Activated CD4-positive, alpha-beta T cell treated with anti-CD3 and anti-CD28 coated beads, Interleukin-10, Interleukin-2, amounts not matched to agents 100 ng/mL and 50 ng/mL, durations not matched to agents 16 hours and 8 hours (primary cell): ENCODE measurements at regions not wholly inside any gene's neighbourhood (a gene's known extent, or its start where the extent isn't known, plus 50 kb on each side); places are given as distances from the start of the nearest gene placed in this dataset.

Experiments
- DNase-seq: peaks from one replicate; pipeline ENCODE4 v3.0.0-alpha.2; 2020

DNA sequence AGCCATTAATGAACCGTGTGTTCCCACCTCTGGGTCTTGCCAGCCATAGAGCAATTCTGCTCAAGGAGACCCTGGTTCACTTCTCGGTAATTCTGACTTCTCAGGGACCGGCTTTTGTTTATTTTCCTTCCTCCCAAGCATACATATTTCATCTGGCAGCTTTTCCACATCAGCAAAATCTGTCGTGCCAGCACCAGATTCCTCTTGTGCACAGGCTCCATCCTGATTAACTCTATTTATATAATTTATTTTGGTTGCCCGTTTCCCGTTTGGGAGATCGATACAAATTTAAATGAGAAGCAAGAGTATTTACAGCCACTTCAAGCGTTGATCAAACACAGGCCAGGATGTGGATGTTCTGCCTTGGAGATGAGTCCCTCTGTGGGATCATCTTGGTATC lies 161.9 kb upstream of the XYLT1 start:
- DNase-seq, result no peak

GRCh38 chr16:17629936-17630335 lies 159.2 kb upstream of the XYLT1 start:
- DNase-seq, result no peak

DNA sequence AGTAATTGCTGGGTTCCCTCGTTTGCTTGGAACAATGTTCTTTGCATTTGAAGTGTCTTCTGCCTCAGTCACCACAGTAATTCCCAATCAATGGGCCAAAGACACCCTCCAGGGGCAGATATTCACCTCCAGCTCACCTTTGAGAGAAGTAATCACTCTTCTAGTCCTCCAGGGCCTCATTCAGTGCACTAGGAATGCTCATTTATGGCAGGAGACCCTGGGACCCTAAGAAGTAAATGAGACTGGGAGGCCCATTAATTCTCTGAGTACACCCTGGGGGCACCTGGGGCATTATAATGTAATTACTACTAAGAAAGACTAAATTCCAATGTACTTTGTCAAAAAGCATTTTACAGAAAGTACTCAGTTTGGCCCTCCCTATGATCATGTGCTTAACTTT lies 158.2 kb upstream of the XYLT1 start:
- DNase-seq, result no peak

DNA sequence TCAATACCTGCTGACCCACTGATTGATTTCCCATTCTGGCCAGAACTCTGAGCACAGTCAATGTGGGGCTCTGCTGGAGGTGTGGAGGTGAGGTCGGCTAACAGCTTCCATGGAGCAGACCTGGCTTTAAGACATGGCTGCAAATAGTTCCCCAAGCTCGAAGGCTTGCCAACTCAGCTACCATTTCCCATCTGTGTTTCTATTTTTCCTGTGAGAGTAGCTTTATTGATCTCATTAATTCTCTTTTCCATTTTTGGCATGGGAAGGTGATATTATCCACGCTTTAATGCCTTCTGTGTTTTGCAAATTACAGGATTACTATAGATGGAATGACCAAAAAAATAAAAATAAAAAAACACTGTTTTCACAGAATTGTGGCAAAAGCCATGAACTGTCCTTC lies 151.6 kb upstream of the XYLT1 start:
- no peak for DNase-seq

DNA sequence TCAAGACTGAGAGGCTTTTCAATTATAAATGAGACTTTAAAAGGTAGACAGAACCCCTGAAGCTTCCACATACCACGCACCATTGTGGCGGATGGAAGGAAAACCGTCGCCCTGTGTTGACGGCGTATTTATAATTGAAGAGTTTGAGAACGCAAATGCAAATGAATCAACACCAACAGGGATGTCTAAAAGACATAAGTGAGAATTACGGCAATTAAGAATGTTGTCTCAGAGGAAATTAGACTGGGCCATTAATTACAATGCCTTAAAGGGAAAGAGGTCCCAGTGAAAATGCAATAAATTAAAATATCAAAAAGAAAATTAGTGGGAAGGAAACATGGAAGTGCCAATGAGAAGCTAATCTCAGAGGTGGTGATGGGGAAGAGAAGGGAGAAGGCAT lies 148.5 kb upstream of the XYLT1 start:
- DNase-seq, result no peak

DNA sequence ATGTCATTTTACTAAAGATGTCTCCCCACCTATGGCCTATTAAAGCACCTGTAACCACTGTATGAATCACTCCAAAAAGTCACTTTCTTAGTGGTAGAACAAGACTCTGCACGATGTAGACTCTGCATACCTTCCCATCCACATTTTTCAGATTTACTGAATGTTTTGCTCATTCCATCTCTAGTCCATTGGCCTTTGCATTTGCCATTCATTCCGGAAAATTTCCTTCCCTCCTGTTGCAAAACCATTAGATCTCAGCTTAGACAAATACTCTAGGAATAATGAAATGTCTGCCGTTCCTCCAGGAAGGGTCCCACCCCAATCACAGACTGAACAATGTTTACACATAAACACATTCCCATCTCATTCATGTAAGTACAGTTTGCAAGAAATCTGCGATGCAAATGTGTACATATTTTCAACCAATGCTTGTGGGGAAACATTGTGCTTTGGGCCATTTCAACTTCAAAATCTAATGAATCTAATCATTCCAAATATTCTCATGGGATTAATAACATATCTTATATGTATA lies 146.3 kb upstream of the XYLT1 start:
- no peak for DNase-seq

DNA sequence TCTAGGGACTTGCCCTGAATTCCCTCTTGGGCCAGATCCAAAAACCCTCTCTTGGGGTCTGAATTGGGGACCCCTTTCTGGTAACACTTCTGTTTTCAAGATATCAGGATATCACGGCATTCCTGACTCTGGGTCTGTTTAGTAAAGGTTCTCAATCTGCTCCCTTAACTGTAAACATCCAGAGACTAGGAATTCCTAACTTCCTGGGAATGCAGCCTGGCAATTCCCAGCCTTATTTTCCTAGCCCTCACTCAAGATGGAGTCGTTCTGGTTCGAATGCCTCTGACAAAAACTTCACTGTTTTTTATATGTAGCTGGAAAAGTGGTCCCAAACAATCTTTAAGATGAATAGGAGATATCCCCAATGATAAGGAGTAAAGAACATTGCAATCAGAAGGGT lies 141.6 kb upstream of the XYLT1 start:
- DNase-seq, result no peak

GRCh38 chr16:17607609-17608008 lies 136.8 kb upstream of the XYLT1 start:
- DNase-seq, result no peak

GRCh38 chr16:17607075-17607509 lies 136.3 kb upstream of the XYLT1 start:
- no peak for DNase-seq

- no peak for DNase-seq
Measured at GRCh38 chr16:17606460-17606859, 135.7 kb upstream of the XYLT1 start.

DNA sequence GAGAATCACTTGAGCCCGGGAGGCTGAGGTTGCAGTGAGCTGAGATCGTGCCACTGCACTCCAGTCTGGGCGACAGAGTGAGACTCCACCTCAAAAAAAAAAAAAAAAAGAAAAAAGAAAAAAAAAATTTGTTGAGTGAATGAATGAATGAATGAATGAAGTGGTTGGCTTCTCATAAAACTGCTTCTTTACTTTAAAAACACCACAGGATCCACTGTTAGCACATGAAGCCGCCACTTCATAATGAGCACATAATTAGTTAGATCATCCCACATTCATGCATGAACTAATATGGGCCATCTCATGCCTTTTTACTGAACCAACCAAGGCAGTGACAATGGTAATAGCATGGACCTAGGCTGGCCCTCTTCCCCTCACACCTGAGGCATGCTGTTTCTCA lies 135.0 kb upstream of the XYLT1 start:
- DNase-seq, result no peak

DNA sequence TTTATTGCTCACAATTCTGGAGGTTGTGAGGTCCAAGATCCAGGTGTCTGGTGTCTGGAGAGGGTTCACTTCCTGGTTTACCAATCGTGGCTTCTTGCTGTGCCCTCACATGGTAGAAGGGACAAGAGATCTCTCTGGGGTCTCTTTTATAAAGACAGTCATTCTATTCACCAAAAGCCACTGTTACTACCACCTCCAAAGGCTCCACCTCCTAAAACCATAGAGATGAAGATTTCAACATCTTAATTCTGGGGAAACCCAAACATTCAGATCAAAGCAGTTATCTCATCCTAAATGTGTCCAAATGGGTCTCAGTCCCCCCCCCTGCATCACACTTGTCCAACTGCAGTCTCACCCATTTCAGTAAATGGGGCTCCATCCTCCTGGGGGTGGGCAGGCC lies 132.9 kb upstream of the XYLT1 start:
- DNase-seq, result no peak

DNA sequence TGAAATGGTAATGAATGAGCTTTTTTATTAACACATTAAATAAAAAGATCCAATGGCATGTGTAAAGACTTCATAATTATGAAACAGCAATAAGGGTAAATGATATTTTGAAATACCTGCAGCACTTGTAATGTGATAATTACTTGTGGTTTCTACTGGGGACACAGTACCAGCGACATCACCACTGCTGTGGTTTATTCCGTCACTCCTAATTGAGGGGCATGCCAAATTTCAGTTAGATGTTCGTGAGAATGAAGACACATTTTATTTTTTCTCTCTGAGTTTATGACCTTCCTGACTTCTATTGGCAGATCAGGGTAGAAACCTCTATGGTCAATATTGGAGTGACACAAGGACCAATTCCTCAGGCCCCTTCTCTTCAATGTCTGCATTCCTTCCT lies 131.9 kb upstream of the XYLT1 start:
- DNase-seq, result no peak

DNA sequence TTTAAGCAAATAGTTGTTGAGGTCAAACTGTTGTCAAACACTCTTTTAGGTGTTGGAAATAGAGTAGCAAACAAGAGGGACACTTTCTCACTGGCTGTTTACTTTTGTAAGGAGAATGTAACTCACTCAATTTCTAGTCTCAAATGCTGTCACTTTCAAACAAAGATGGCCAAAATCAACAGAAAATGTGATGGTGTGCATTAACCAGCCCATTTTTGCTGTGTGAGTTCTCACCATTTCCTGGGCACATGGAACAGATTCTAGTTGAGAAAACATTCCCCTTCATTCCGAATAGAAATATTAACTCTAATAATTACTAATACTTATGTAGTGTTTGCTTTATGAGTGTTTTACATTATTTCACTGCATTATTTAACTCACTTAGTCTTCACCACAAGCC lies 128.2 kb upstream of the XYLT1 start:
- DNase-seq, result no peak

DNA sequence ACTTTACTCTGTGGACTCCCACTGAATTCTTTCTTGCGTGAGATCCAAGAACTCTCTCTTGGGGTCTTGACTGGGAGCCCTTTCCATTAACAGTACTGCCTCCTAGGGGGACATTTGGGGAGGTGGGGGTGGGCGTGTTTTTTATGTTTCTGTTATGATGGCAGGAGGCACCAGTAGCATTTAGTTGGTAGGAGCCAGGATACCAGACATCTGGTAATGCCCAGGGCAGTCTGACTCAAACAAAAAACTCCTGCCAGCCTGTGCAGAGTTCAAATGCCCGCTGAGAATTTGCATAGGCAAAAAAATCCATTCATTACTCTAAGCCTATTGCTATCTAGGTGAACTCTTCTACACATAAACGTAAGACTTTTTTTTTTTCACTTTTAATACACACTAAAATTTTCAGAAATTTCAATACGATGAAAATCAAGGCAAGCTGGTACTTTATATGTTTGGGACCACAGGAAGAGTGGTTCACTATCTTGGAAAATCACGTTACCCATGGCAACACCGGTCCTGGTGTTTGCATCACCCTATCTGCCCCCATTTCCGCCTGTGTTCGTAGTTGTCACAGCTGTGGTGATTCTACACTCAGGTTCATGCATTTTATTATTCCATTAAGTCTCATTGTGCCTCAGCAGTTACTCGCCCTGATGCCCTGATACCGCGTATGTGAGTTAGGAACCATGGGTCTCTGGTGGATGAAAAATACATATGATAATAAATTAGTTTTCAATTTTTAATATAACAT lies 121.1 kb upstream of the XYLT1 start:
- DNase-seq, result peak; percentile 36

DNA sequence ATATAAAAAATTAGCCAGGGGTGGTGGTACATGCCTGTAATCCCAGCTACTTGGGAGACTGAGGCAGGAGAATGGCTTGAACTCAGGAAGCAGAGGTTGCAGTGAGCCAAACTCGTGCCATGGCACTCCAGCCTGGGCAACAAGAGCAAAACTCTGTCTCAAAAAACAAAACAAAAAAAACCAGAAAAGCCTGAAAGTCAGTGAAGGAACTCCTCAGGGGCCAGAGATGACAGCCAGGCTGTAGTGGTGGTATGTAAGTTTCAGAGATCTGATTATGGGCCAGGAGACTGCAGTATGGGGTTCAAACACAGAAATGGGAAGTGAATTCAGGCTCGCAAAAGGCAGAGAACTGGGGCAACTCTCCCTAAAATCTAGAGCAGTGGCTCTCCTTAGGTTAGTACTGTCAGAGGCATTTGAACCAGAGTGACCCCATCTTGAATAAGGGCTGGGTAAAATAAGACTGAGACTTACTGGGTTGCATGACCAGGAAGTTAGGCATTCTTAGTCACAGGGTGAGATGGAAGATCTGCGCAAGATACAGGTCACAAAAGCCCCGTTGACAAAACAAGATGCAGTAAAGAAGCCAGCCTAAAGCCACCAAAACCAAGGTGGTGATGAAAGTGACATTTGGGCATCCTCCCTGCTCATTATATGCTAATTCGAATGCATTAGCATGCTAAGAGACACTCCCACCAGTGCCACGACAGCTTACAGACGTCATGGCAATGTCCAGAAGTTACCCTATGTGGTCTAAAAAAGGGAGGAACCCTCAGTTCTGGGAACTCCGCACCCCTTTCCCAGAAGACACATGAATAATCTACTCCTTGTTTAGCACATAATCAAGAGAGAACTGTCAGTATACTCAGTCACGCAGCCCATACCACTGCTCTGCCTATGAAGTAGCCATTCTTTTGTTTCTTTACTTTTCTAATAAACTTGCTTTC lies 120.2 kb upstream of the XYLT1 start:
- DNase-seq, result peak; percentile 78

DNA sequence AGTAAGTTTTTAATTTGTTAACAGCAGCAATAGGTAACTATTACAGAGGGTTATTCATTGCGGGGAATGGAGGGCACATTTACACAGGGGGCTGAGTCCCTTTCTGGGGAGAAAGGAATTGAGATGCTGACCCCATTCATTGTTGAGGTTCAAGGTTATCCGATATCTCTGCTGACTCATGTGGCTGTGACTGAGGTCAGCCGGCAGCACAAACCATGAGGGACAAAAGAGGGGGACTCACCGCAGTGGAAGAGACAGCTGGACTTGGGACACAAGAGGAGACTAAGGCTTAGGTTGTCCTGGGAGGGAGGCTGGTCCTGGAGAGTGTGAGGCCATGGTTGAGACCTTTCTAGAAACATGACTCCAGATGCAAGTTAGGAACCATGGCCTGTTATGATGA lies 119.1 kb upstream of the XYLT1 start:
- no peak for DNase-seq

DNA sequence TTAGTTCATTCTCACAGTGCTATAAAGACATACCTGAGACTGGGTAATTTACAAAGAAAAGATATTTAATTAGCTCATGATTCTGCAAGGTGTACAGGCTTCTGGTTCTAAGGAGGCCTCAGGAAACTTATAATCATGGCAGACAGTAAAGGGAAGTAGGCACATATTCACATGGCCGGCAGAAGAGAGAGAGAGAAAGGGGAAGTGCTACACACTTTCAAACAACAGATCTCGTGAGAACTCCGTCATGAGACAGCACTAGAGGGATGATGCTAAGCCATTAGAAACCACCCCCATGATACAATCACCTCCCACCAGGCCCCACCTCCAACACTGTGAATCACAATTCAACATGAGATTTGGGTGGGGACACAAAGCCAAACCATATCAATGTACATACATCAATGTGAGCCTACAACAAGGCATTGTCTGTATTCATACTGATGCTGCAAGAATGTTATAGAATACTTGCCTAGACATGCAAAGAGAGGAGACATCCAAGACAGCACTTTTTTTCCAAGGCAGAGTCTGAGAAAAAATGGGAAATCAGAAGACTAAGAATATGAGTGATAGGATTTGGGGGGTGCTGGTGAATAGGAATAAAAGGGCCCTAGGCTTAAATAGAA lies 114.8 kb upstream of the XYLT1 start:
- no peak for DNase-seq

DNA sequence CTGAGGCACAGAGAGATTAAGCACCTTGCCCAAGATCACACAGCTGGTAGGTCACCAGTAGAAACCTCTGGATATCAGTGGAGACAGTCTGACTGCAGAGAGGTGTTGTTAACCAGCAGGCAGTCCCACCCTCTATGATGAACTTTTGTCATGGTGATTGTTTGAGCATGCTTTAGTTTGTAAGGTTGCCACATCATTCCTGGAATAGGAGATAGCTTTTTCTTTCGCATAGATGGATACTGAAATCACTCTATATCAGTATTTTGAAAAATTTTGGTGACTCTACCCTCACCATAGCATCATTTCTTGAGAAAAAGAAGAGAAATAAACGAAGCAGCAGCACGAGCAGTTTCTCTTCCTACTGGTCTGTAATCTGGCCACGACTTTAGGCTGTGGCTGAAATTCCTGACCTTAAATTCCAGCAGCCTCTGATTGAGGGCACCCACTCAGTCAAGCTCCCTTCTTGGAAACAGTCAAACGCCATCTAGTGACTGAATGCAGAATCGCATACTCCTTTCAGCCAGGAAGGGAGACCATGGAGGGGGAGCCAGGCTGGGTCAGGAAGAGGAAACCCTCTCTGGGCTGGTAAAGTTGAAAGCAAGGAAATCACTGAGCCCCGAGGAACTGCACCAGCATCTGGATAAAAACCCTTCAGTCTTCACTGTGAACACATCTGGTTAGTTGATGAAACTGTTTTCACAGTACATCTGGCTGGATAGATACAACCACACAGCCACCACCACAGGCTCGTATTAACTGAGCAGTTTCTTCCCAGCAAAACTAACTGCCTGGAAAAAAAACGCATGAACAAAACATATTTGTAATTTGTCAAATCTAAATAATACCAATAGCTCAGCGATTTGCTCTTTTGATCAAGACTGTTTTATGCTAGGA lies 108.5 kb upstream of the XYLT1 start:
- DNase-seq, result peak; percentile 67

GRCh38 chr16:17574256-17574655 lies 103.5 kb upstream of the XYLT1 start:
- no peak for DNase-seq

DNA sequence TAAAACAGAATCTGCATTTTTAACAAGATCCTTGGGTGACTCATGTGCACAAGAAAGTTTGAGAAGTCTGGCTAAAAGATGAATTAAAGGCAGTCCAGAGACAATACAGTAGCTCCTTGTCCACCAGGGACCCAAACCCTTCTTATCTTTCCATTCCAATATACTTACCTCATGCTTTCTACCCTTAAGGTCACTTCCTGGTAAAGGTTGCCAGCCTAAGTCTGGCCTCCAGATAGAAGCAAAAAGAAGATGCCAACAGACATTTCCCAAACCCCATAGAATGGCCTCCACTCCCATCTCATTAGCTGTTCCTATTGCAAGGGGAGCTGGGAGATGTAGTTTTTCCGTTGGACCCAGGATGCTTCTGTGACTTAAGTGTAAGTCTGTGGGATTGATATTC lies 101.4 kb upstream of the XYLT1 start:
- DNase-seq, result no peak

GRCh38 chr16:17571499-17572093 lies 100.8 kb upstream of the XYLT1 start:
- no peak for DNase-seq
